Panc1 (cell line): ENCODE measurements at regions not wholly inside any gene's neighbourhood (a gene's known extent, or its start where the extent isn't known, plus 50 kb on each side); places are given as distances from the start of the nearest gene placed in this dataset.

Source experiments
- ATAC-seq: fragments of 200-7000 bp; cut with Tn5 transposase; 2 replicates; pipeline ENCODE4 v1.9.1; 2020; ENCODE audit warnings: mild to moderate bottlenecking, moderate library complexity
- BruUV-seq: library from RNA; stranded (reverse); fragments of 400-500 nt; replicated peaks from 2 replicates; lab custom pipeline; 2021; lab: Mats Ljungman, UMichigan
- CTCF ChIA-PET: fragments of 300-600 bp; sonication (Branson Sonifier 250); formaldehyde crosslinking; loops from one replicate; lab custom pipeline; 2022; ENCODE audit warnings: antibody characterized with exemption; lab: Charles Lee
- POLR2A ChIA-PET: fragments of 300-600 bp; sonication (Branson Sonifier 250); formaldehyde crosslinking; loops from one replicate; lab custom pipeline; 2022; ENCODE audit warnings: antibody characterized with exemption; lab: Charles Lee
- DNase-seq: peaks from one replicate; pipeline ENCODE4 v3.0.0-alpha.2; 2010; ENCODE audit warnings: low read depth, low spot score
- H3K27ac ChIP-seq: 2 replicates; pipeline ENCODE4 v1.5.1; 2011; ENCODE audit warnings: mild to moderate bottlenecking, low read length, inconsistent platforms
- H3K27me3 ChIP-seq: fragments of 200-500 bp; sonication (Bioruptor generic); 2 replicates; pipeline ENCODE4 v1.6.0; 2014; ENCODE audit warnings: low read length, inconsistent platforms; ENCODE audit not compliant: control insufficient read depth, insufficient read depth
- H3K36me3 ChIP-seq: fragments of 200-500 bp; sonication (Bioruptor generic); 2 replicates; pipeline ENCODE4 v1.5.1; 2014; ENCODE audit warnings: inconsistent platforms, mild to moderate bottlenecking, low read length, moderate library complexity; ENCODE audit not compliant: control insufficient read depth, insufficient read depth
- H3K4me1 ChIP-seq: 2 replicates; pipeline ENCODE4 v1.5.1; 2011; ENCODE audit warnings: inconsistent platforms, mild to moderate bottlenecking, low read length, moderate library complexity; ENCODE audit not compliant: control insufficient read depth, insufficient read depth
- H3K4me3 ChIP-seq, 2 experiments: 2 replicates each; pipeline ENCODE4 v1.5.1; 2011 to 2012; ENCODE audit warnings: low read depth in 2 of 2, low read length in 2 of 2, mild to moderate bottlenecking in 2 of 2, inconsistent platforms in 1 of 2, moderate library complexity in 1 of 2
- H3K9me3 ChIP-seq: fragments of 200-500 bp; sonication (Bioruptor generic); 2 replicates; pipeline ENCODE4 v1.5.1; 2014; ENCODE audit warnings: low read depth, mild to moderate bottlenecking, inconsistent platforms, low read length, moderate library complexity; ENCODE audit not compliant: control insufficient read depth, insufficient read depth
- CTCF ChIP-seq: fragments of 450-650 bp; IDR thresholded peaks from 2 replicates; pipeline ENCODE4 v1.5.1; 2017; ENCODE audit warnings: mild to moderate bottlenecking
- POLR2AphosphoS5 ChIP-seq: IDR thresholded peaks from 2 replicates; pipeline ENCODE4 v1.6.1; 2012; ENCODE audit warnings: mild to moderate bottlenecking, low read depth, low read length, moderate library complexity
- SIN3A ChIP-seq: IDR thresholded peaks from 2 replicates; pipeline ENCODE4 v1.6.1; 2012; ENCODE audit warnings: low read depth, mild to moderate bottlenecking, low read length, moderate library complexity, borderline replicate concordance; ENCODE audit not compliant: insufficient read depth
- TCF7L2 ChIP-seq: IDR thresholded peaks from 2 replicates; pipeline ENCODE4 v1.6.1; 2011; ENCODE audit warnings: mild to moderate bottlenecking, low read depth, low read length, inconsistent platforms
- in situ Hi-C: cut with HindIII; loops from 2 replicates; pipeline ENCODE4 v1.10.0; 2016; ENCODE audit warnings: low sequenced_read_pairs, low pct_unique_long_range_greater_than_20kb
- intact Hi-C: fragments of 100-400 bp; cut with micrococcal nuclease; formaldehyde crosslinking; loops from one replicate; pipeline ENCODE4 v1.10.0; 2022; ENCODE audit not compliant: unreplicated experiment
- TF ChIP-seq, protein P1 (sequence below), 2 experiments: IDR thresholded peaks; 2 replicates each; pipeline ENCODE4 v1.6.1; 2011 to 2012; ENCODE audit warnings: low read depth in 2 of 2, control low read depth in 1 of 2, low read length in 1 of 2, mild to moderate bottlenecking in 1 of 2, moderate library complexity in 1 of 2; ENCODE audit not compliant: insufficient read depth in 1 of 2

- intact Hi-C loops: no loop called here
- ATAC-seq: no peak
- Histone ChIP-seq H3K27me3 (no peaks in the 10 kb centered on the region), H3K4me3 (no peak overlapping the region), H3K36me3 (no peaks in the 10 kb centered on the region), H3K27ac (no peak overlapping the region), H3K4me1 (no peaks in the 10 kb centered on the region), H3K9me3 (no peaks in the 10 kb centered on the region)
- BruUV-seq: no TSS peak
- no peak for TF ChIP-seq SIN3A
- TF ChIP-seq, protein P1, sequence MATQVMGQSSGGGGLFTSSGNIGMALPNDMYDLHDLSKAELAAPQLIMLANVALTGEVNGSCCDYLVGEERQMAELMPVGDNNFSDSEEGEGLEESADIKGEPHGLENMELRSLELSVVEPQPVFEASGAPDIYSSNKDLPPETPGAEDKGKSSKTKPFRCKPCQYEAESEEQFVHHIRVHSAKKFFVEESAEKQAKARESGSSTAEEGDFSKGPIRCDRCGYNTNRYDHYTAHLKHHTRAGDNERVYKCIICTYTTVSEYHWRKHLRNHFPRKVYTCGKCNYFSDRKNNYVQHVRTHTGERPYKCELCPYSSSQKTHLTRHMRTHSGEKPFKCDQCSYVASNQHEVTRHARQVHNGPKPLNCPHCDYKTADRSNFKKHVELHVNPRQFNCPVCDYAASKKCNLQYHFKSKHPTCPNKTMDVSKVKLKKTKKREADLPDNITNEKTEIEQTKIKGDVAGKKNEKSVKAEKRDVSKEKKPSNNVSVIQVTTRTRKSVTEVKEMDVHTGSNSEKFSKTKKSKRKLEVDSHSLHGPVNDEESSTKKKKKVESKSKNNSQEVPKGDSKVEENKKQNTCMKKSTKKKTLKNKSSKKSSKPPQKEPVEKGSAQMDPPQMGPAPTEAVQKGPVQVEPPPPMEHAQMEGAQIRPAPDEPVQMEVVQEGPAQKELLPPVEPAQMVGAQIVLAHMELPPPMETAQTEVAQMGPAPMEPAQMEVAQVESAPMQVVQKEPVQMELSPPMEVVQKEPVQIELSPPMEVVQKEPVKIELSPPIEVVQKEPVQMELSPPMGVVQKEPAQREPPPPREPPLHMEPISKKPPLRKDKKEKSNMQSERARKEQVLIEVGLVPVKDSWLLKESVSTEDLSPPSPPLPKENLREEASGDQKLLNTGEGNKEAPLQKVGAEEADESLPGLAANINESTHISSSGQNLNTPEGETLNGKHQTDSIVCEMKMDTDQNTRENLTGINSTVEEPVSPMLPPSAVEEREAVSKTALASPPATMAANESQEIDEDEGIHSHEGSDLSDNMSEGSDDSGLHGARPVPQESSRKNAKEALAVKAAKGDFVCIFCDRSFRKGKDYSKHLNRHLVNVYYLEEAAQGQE (IDR thresholded peaks at IDR 0.05; ENCODE audit: insufficient read depth in 1 of 2, low read depth in 2 of 2, low read length in 1 of 2): no peak
- TF ChIP-seq CTCF: no peak
- TF ChIP-seq TCF7L2: no peak
- no peak for TF ChIP-seq POLR2AphosphoS5
- POLR2A ChIA-PET: no interaction called here
- no peak for DNase-seq
- CTCF ChIA-PET: no interaction called here
- in situ Hi-C loops: no loop called here
Measured at GRCh38 chr2:188117706-188118105, 174.0 kb upstream of the GULP1 start.

GRCh38 chr2:188118431-188118830 is 173.2 kb upstream of the GULP1 start:
- CTCF ChIA-PET: no interaction called here
- POLR2A ChIA-PET: no interaction called here
- Histone ChIP-seq H3K4me1 (no peaks in the 10 kb centered on the region; the same call in 1 of the 2 replicates), H3K4me3 (no peak overlapping the region), H3K36me3 (no peaks in the 10 kb centered on the region), H3K27me3 (no peaks in the 10 kb centered on the region), H3K27ac (no peak overlapping the region), H3K9me3 (no peaks in the 10 kb centered on the region)
- BruUV-seq: no TSS peak
- no peak for ATAC-seq
- intact Hi-C loops: no loop called here
- TF ChIP-seq, protein P1 (IDR thresholded peaks at IDR 0.05; ENCODE audit: insufficient read depth in 1 of 2, low read depth in 2 of 2, low read length in 1 of 2): no peak
- TF ChIP-seq TCF7L2 (no peak), CTCF (no peak), SIN3A (no peak), POLR2AphosphoS5 (no peak)
- in situ Hi-C loops: no loop called here
- no peak for DNase-seq
